IMR-90 (cell line): ENCODE measurements at regions not wholly inside any gene's neighbourhood (a gene's known extent, or its start where the extent isn't known, plus 50 kb on each side); places are given as distances from the start of the nearest gene placed in this dataset.
"Not testable (repeated sequence)": the region's sequence is repeated elsewhere in the genome, so short reads cannot be mapped to it uniquely, and the experiment has no call there.

Experiments
- ATAC-seq: fragments of 200-7000 bp; cut with Tn5 transposase; 2 replicates; pipeline ENCODE4 v1.9.1; 2020; ENCODE audit warnings: low read depth, mild to moderate bottlenecking, moderate library complexity
- BruUV-seq: library from RNA; stranded (reverse); fragments of 400-500 nt; replicated peaks from 2 replicates; lab custom pipeline; 2021; lab: Mats Ljungman, UMichigan
- CTCF ChIA-PET: fragments of 300-600 bp; formaldehyde crosslinking; extraction: SDS; loops from one replicate; lab custom pipeline; 2021; ENCODE audit warnings: antibody characterized with exemption; lab: Yijun Ruan, JAX
- POLR2A ChIA-PET: fragments of 300-600 bp; sonication (Branson Sonifier 250); formaldehyde crosslinking; loops from one replicate; lab custom pipeline; 2022; ENCODE audit warnings: antibody characterized with exemption; ENCODE audit not compliant: unreplicated experiment; lab: Charles Lee
- DNase-seq: peaks from one replicate; pipeline ENCODE4 v3.0.0; 2013
- H2AFZ ChIP-seq: replicated peaks from 2 replicates; pipeline ENCODE3; 2013; ENCODE audit warnings: low read length, mild to moderate bottlenecking; ENCODE audit not compliant: poor library complexity
- H2AK5ac ChIP-seq: 2 replicates; pipeline ENCODE4 v1.6.1; 2013; ENCODE audit warnings: low read depth, low read length, inconsistent platforms
- H2AK9ac ChIP-seq: replicated peaks from 2 replicates; pipeline ENCODE3; 2013; ENCODE audit warnings: mild to moderate bottlenecking, low read depth, low read length, moderate library complexity; ENCODE audit not compliant: poor library complexity
- H2BK120ac ChIP-seq: 2 replicates; pipeline ENCODE4 v1.6.1; 2013; ENCODE audit warnings: low read depth, low read length, inconsistent platforms
- H2BK15ac ChIP-seq: 3 replicates; pipeline ENCODE4 v1.6.1; 2013; ENCODE audit warnings: low read depth, low read length, inconsistent platforms
- H2BK20ac ChIP-seq: 2 replicates; pipeline ENCODE4 v1.6.1; 2013; ENCODE audit warnings: low read depth, mild to moderate bottlenecking, inconsistent platforms, low read length, moderate library complexity
- H2BK5ac ChIP-seq: 2 replicates; pipeline ENCODE4 v1.6.1; 2013; ENCODE audit warnings: mild to moderate bottlenecking, low read depth, low read length, inconsistent platforms; ENCODE audit not compliant: poor library complexity, severe bottlenecking
- H3K14ac ChIP-seq: replicated peaks from 2 replicates; pipeline ENCODE4 v1.6.1; 2013; ENCODE audit warnings: low read depth, low read length, inconsistent platforms
- H3K18ac ChIP-seq: 2 replicates; pipeline ENCODE4 v1.6.1; 2013; ENCODE audit warnings: low read depth, low read length, control low read depth
- H3K23ac ChIP-seq: 2 replicates; pipeline ENCODE4 v1.6.1; 2013; ENCODE audit warnings: low read depth, low read length, inconsistent platforms
- H3K27ac ChIP-seq: 2 replicates; pipeline ENCODE4 v1.5.1; 2013; ENCODE audit warnings: mild to moderate bottlenecking, control low read depth, low read length; ENCODE audit not compliant: insufficient read depth
- H3K27me3 ChIP-seq: 2 replicates; pipeline ENCODE4 v1.6.1; 2013; ENCODE audit warnings: low read length; ENCODE audit not compliant: control insufficient read depth, insufficient read depth
- H3K36me3 ChIP-seq: 2 replicates; pipeline ENCODE4 v1.6.1; 2013; ENCODE audit warnings: low read length, mixed read lengths; ENCODE audit not compliant: control insufficient read depth, insufficient read depth
- H3K4ac ChIP-seq: 2 replicates; pipeline ENCODE4 v1.6.1; 2013; ENCODE audit warnings: low read depth, low read length, inconsistent platforms
- H3K4me1 ChIP-seq: 2 replicates; pipeline ENCODE4 v1.6.1; 2013; ENCODE audit warnings: low read length, mixed read lengths; ENCODE audit not compliant: control insufficient read depth, insufficient read depth
- H3K4me2 ChIP-seq: 2 replicates; pipeline ENCODE4 v1.6.1; 2013; ENCODE audit warnings: low read depth, mild to moderate bottlenecking, control low read depth, low read length, moderate library complexity
- H3K4me3 ChIP-seq: 2 replicates; pipeline ENCODE4 v1.5.1; 2013; ENCODE audit warnings: low read depth, mild to moderate bottlenecking, control low read depth, low read length, moderate library complexity; ENCODE audit not compliant: insufficient read depth
- H3K56ac ChIP-seq: 2 replicates; pipeline ENCODE4 v1.6.1; 2013; ENCODE audit warnings: low read length, inconsistent platforms; ENCODE audit not compliant: insufficient read depth; ENCODE audit errors: extremely low read depth
- H3K79me1 ChIP-seq, 2 experiments: 2 replicates each; pipeline ENCODE4 v1.6.1; 2013; ENCODE audit warnings: low read length in 2 of 2, inconsistent platforms in 1 of 2, low read depth in 1 of 2
- H3K9ac ChIP-seq: 2 replicates; pipeline ENCODE4 v1.6.1; 2013; ENCODE audit warnings: low read depth, low read length, control low read depth
- H3K9me1 ChIP-seq: 2 replicates; pipeline ENCODE4 v1.6.1; 2013; ENCODE audit warnings: low read length, inconsistent platforms; ENCODE audit not compliant: insufficient read depth
- H3K9me3 ChIP-seq: 2 replicates; pipeline ENCODE4 v1.6.1; 2013; ENCODE audit warnings: low read length; ENCODE audit not compliant: control insufficient read depth, insufficient read depth
- H4K20me1 ChIP-seq: 2 replicates; pipeline ENCODE4 v1.6.1; 2013; ENCODE audit warnings: low read length, inconsistent platforms; ENCODE audit not compliant: insufficient read depth
- H4K5ac ChIP-seq: 2 replicates; pipeline ENCODE4 v1.6.1; 2013; ENCODE audit warnings: mild to moderate bottlenecking, low read depth, low read length, control low read depth
- H4K8ac ChIP-seq, 2 experiments: 2 replicates each; pipeline ENCODE4 v1.6.1; 2013; ENCODE audit warnings: low read depth in 2 of 2, low read length in 2 of 2, control low read depth in 1 of 2, inconsistent platforms in 1 of 2
- H4K91ac ChIP-seq: 2 replicates; pipeline ENCODE4 v1.6.1; 2013; ENCODE audit warnings: low read depth, low read length, inconsistent platforms; ENCODE audit not compliant: insufficient read depth
- WGBS, 2 experiments: methylation state at CpG; one replicate each; pipeline versions ENCODE4 v1.1.5 to v1.1.7; 2013; ENCODE audit warnings: missing lambda C conversion rate in 2 of 2; ENCODE audit not compliant: insufficient read length in 1 of 2; ENCODE audit errors: extremely low coverage in 2 of 2; 5-methylcytosine and 5-hydroxymethylcytosine counted together
- dilution Hi-C: fragments of 300-500 bp; cut with HindIII; formaldehyde crosslinking; loops from one replicate; pipeline ENCODE4 v1.14.3; 2018; ENCODE audit warnings: low sequenced_read_pairs; ENCODE audit not compliant: unreplicated experiment
- in situ Hi-C: fragments of 300-500 bp; cut with MboI; formaldehyde crosslinking; loops from 3 replicates; pipeline ENCODE4 v1.14.3; 2019; ENCODE audit warnings: low sequenced_read_pairs, inconsistent platforms, mixed read lengths
- intact Hi-C: fragments of 100-400 bp; cut with micrococcal nuclease; formaldehyde crosslinking; loops from 2 replicates; pipeline ENCODE4 v1.10.0; 2022

DNA sequence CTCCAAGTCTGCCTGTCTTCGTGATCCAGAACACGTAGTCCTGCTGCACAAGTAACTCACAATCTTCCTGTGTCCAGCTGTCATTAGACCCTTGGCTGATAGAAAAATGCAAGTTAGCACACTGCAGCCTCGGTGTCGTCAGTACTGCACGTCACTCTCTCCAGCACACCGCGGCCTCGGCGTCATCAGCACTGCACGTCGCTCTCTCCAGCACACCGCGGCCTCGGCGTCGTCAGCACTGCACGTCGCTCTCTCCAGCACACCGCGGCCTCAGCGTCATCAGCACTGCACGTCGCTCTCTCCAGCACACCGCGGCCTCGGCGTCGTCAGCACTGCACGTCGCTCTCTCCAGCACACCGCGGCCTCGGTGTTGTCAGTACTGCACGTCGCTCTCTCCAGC, 160.0 kb downstream of the FOXL1 start:
- WGBS, 2 experiments: 90% methylated on average over 12 of the region's 35 CpGs; no CpG with 5 or more reads in 1 of the 2 experiments
- dilution Hi-C loops, H3K23ac ChIP-seq: not testable (repeated sequence)

More for the DNA sequence above, 160.0 kb downstream of the FOXL1 start:
- H3K14ac ChIP-seq, H2AK9ac ChIP-seq, DNase-seq, H3K9me3 ChIP-seq, H3K4me3 ChIP-seq, BruUV-seq, H3K4ac ChIP-seq, H4K5ac ChIP-seq, in situ Hi-C loops, H4K8ac ChIP-seq, H4K91ac ChIP-seq, POLR2A ChIA-PET, H3K27ac ChIP-seq, ATAC-seq, H3K79me1 ChIP-seq, H3K27me3 ChIP-seq, H2BK15ac ChIP-seq, H3K56ac ChIP-seq, H3K36me3 ChIP-seq, H3K4me2 ChIP-seq, H3K18ac ChIP-seq, intact Hi-C loops, H2BK20ac ChIP-seq, H4K20me1 ChIP-seq, H3K9ac ChIP-seq, H2BK120ac ChIP-seq, H3K4me1 ChIP-seq, H2BK5ac ChIP-seq, H2AFZ ChIP-seq, H2AK5ac ChIP-seq: not testable (repeated sequence)
- CTCF ChIA-PET: interaction anchor here (0.6 kb wide), 1 partner anchor 160 kb away, joined by 5 read pairs; no protein-coding TSS in a partner anchor
- H3K9me1 ChIP-seq: peaks cover 11% of the 10 kb centered on the region
